ENCODE measurements at regions not wholly inside any gene's neighbourhood (a gene's known extent, or its start where the extent isn't known, plus 50 kb on each side); places are given as distances from the start of the nearest gene placed in this dataset.
A peak's percentile ranks its signal among the peaks of the same experiment; 100 is the strongest.

DNA sequence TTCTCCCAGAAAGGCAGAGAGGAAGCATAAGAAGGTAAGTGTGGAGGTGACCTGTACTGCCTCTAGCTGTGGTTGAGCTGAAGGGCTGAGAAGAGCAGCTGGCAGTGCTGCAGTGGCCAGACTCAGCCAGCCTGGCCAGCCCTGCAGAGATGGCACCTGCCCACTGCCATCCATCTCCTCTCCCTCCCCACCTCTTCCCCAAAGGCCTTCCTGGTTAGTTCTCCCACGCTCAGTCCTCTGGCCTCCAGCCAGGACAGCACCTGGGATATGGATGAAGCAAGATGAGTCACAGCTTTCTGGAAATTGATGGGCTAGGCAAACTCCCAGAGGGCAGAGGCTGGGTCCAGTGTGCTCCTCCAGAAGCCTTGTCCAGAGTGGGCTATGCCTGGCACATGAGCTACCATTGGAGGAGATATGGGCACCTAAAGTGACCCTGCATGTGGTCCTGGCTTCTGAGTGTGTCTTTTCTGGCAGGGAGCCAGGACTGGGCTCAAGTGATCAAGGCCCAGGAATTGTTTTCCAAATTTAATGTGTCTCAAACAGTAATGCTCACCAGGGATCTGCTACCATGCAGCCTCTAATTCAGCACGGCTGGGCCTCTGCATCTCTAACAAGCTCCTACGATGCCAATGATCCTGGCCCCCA, 81.0 kb upstream of the CACUL1 start:
- DNase-seq, result peak; percentile 69

- DNase-seq, result no peak
These were observed 83.6 kb upstream of the CACUL1 start for GRCh38 chr10:118838364-118838763.

DNA sequence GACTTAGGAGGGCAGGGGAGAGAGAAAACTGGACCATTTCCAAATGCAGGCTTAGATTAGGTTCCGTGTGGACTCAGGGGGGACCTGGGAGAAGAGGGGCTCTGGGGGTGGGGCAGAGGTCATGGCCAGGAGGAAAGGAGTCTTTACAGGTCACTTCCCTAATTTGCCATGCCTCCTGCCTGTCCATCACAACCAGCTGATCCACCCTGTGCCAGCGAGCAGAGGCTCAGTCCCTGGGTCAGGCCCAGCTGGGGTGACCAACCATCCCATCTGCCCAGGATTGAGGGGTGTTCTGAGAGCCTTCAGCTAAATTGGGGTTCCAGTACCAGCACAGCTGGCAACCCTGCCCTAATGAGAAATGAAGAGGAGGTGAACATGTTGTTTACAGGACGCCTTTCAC, 84.6 kb upstream of the CACUL1 start:
- no peak for DNase-seq

- DNase-seq, result no peak
These were observed 85.5 kb upstream of the CACUL1 start for GRCh38 chr10:118840071-118840775.

DNA sequence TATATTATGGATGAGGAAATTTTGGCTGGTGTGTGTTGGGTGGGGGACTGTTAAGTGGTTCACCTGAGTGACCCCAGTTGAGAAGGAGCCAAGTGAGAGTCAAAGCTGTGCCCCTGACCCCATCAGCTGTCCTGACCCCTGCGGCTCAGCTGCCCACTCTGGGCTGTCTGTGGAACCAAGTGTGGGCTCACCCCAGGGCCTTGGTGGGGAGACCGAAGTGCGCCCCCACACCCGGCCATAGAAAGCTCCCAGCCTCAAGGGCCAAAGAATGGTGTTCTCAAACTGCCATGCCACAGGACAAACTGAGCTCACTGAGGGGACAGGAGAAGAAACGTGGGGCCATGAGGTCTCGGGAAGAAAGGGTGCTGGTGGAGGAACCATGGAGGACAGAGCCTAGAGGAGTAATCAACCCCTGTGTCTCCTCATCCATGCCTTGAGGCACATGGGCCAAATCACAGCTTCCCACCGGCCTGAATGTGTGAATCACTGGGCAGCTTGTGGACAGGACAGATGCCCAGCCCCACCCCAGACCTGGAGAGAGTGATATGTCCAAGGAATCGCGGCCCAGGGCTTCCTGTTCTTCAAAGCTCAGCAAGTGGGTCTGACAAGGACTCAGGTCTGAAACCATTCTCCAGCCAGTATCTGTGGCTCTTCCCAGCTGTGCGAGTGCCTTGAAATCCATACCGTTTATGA, 86.2 kb upstream of the CACUL1 start:
- no peak for DNase-seq

- DNase-seq, result no peak
These were observed 87.3 kb upstream of the CACUL1 start for GRCh38 chr10:118841881-118842605.

- no peak for DNase-seq
These were observed 88.3 kb upstream of the CACUL1 start for GRCh38 chr10:118842843-118843624.

GRCh38 chr10:118843647-118844265, 89.0 kb upstream of the CACUL1 start:
- no peak for DNase-seq

DNA sequence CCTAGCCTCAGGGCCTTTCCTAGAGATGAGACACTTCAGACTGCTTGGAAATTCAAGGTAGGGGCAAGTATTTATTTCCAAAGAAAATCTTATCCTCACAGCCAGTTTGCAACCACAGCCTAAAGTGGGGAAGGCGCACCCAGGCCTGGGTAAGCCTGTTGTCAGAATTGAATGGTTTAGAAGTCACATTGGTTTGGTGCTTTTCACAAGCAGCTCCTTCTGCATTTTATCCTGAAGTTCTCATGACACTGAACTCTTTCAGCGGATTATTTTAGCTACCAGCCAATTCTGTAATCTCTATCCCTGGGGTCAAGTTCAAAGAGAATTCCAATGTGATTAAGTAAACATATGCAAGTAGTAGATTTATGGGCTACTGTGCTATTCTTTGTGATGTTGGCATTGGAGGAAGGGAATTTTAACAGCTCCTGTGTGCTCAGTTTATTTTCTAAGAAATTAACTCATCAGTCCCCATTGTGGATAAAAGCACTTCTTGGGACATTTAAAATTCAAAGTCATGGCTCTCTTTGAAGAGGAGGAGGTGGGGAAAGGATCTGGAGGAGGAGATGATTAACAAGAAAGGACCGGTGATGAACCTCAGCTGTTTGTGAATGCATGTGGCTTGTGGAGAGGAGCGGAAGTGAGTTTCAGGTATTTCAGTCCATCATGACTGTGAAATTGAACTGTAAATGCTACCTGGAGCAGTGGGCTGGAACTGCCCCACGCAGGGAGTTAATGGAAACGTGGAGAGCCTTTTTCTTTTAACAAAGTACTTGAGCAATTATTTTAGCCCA, 90.2 kb upstream of the CACUL1 start:
- DNase-seq, result no peak

DNA sequence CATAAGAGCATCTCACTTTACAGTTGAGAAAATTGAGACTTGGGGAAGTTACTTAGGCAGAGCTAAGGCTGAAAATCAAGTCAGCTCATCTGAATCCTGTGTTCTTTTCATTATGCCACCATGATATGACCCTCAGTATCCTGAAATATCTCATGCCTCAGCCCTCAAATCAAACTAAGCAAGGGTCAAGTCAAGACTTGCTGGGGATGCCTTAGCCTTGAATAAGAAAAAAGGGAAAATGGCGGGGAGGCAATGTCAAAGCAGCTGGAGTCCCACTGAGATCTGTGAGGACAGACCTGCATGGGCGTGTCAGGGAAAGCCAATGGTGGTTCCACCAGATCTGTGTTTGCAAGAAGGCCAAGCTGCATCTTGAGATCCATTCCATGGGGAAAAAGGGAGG, 91.0 kb upstream of the CACUL1 start:
- DNase-seq, result no peak

- peak; percentile 56 for DNase-seq
These were observed 95.8 kb upstream of the CACUL1 start for GRCh38 chr10:118850418-118851061.

- DNase-seq, result no peak
These were observed 96.6 kb upstream of the CACUL1 start for GRCh38 chr10:118851062-118852035.

GRCh38 chr10:118853916-118854315, 99.1 kb upstream of the CACUL1 start:
- DNase-seq, result no peak

GRCh38 chr10:118856106-118856505, 101.3 kb upstream of the CACUL1 start:
- no peak for DNase-seq

DNA sequence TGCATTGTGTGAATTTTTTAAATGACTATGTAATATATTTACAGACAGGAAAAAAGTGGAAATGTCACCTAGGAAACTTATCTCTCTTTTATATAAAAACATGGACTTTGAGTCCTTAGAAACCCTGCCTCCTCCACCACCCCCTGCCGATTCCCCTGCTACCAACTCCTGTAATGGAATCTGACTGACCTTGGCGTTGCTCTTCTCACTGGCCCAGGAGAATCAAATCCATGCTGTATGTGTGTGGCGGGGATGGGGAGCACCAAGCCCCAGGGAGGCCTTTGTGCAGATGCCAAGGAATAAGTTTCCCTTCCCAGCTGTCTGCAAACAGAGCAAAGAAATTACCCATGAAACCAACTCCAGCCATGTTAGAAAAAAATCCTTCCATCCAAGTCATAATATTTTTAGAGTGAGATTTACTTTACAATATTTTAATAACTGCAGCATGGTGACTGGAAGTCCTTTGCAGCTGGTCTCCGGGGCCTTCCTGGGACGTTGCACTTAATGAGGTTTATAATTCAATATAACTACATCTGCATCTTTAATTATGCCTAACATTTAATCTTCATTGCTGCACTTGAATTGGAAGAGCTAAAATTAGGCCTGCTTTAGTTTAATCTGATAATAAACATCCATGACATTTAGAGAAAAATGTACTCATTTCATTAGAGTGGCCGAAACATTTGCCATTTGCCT, 111.4 kb upstream of the CACUL1 start:
- peak; percentile 25 for DNase-seq

DNA sequence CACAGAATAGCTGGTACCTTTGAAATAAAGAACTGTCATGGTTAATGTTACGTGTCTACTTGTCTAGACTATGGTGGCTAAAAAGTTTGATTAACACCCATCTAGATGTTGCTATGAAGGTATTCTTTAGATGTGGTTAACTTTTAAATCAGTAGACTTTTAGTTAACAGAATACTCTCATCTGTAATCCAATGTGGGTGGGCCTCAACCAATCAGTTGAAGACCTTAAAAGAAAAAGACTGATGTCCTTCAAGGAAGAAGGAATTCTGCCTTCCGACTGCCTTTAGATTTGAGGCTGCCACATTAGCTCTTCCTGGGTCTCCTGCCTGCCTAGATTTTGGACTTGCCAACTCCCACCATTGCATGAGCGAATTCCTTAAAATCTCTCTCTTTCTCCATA, 113.0 kb upstream of the CACUL1 start:
- DNase-seq, result no peak

GRCh38 chr10:118868589-118868988, 113.8 kb upstream of the CACUL1 start:
- DNase-seq, result no peak

Data from tongue (tissue), 1 donor.